DOHH2 (cell line): ENCODE measurements at regions not wholly inside any gene's neighbourhood (a gene's known extent, or its start where the extent isn't known, plus 50 kb on each side); places are given as distances from the start of the nearest gene placed in this dataset.

ENCODE experiments used
- H3F3A ChIP-seq: fragments of 200-600 bp; sonication (generic), shearing (Covaris generic); 2 replicates; pipeline ENCODE4 v1.6.0; 2016; ENCODE audit warnings: antibody characterized with exemption, mild to moderate bottlenecking; ENCODE audit not compliant: control insufficient read depth, insufficient read depth
- H3K27ac ChIP-seq: fragments of 200-600 bp; sonication (generic); 2 replicates; pipeline ENCODE4 v1.5.1; 2014; ENCODE audit warnings: low read depth, mild to moderate bottlenecking, low read length, moderate library complexity
- H3K27me3 ChIP-seq: fragments of 200-600 bp; sonication (generic); 2 replicates; pipeline ENCODE4 v1.6.1; 2014; ENCODE audit warnings: mild to moderate bottlenecking, low read length, mixed read lengths; ENCODE audit not compliant: control insufficient read depth
- H3K36me3 ChIP-seq: fragments of 200-600 bp; sonication (generic); 2 replicates; pipeline ENCODE4 v1.6.1; 2014; ENCODE audit warnings: mild to moderate bottlenecking, low read length, moderate library complexity, mixed read lengths; ENCODE audit not compliant: control insufficient read depth
- H3K4me1 ChIP-seq: fragments of 200-600 bp; sonication (generic); 2 replicates; pipeline ENCODE4 v1.6.1; 2014; ENCODE audit warnings: mild to moderate bottlenecking, low read length, mixed read lengths; ENCODE audit not compliant: control insufficient read depth
- H3K4me2 ChIP-seq: fragments of 200-600 bp; sonication (generic); 2 replicates; pipeline ENCODE4 v1.6.0; 2014; ENCODE audit warnings: mild to moderate bottlenecking, low read length, moderate library complexity
- H3K4me3 ChIP-seq: fragments of 200-600 bp; sonication (generic); 2 replicates; pipeline ENCODE4 v1.5.1; 2014; ENCODE audit warnings: mild to moderate bottlenecking, low read length, mixed read lengths
- H3K79me2 ChIP-seq: fragments of 200-600 bp; sonication (generic); 2 replicates; pipeline ENCODE4 v1.6.1; 2014; ENCODE audit warnings: mild to moderate bottlenecking, low read length, mixed read lengths; ENCODE audit not compliant: control insufficient read depth
- H3K9me2 ChIP-seq: fragments of 200-600 bp; sonication (generic); replicated peaks from 2 replicates; pipeline ENCODE4 v1.6.1; 2014; ENCODE audit warnings: mild to moderate bottlenecking, low read length, mixed read lengths; ENCODE audit not compliant: control insufficient read depth
- H3K9me3 ChIP-seq: fragments of 200-600 bp; sonication (generic); 2 replicates; pipeline ENCODE4 v1.6.1; 2014; ENCODE audit warnings: antibody characterized with exemption, low read length, mixed read lengths; ENCODE audit not compliant: control insufficient read depth, insufficient read depth
- H4K20me1 ChIP-seq: fragments of 200-600 bp; sonication (generic); 2 replicates; pipeline ENCODE4 v1.6.0; 2014; ENCODE audit warnings: low read depth, mild to moderate bottlenecking, antibody characterized with exemption, low read length, moderate library complexity; ENCODE audit not compliant: control insufficient read depth, insufficient read depth
- EZH2phosphoT487 ChIP-seq: fragments of 200-600 bp; sonication (generic); IDR thresholded peaks from 2 replicates; pipeline ENCODE4 v1.6.1; 2017; ENCODE audit warnings: borderline replicate concordance, mild to moderate bottlenecking, antibody characterized with exemption, low read length, moderate library complexity, mixed read lengths
- TF ChIP-seq, protein P1 (sequence below): fragments of 200-600 bp; sonication (generic); IDR thresholded peaks from one replicate; pipeline ENCODE4 v1.5.1; 2014; ENCODE audit warnings: antibody characterized with exemption, mild to moderate bottlenecking, low read depth, low read length; ENCODE audit not compliant: poor library complexity, severe bottlenecking

DNA sequence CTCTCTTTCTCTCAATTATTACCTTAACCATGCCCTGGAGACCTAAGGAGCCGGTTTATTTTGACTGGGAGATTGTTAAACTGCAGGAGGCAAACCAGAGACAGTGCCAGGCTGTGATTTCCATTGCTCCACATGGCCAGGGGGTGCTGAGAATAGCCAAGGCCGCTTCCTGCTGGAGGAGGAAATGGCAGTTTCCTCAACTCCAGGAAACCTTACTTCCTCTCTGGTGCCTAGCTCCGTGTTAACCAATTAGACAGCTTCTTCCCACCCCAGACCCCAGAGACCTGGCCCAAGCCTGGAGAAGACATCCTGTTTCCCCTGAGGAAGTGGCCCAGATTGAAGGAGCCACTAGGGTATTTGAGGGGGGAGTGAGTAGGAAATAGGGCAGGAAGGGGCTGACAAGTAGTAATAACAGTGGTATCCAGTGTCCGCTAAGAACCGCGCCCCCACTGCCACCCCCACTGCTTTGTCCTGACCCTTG, 161.2 kb downstream of the PLPP3 start:
- H3K9me3 ChIP-seq = no peaks in the 10 kb centered on the region
- TF ChIP-seq EZH2phosphoT487 = no peak
- TF ChIP-seq, protein P1, sequence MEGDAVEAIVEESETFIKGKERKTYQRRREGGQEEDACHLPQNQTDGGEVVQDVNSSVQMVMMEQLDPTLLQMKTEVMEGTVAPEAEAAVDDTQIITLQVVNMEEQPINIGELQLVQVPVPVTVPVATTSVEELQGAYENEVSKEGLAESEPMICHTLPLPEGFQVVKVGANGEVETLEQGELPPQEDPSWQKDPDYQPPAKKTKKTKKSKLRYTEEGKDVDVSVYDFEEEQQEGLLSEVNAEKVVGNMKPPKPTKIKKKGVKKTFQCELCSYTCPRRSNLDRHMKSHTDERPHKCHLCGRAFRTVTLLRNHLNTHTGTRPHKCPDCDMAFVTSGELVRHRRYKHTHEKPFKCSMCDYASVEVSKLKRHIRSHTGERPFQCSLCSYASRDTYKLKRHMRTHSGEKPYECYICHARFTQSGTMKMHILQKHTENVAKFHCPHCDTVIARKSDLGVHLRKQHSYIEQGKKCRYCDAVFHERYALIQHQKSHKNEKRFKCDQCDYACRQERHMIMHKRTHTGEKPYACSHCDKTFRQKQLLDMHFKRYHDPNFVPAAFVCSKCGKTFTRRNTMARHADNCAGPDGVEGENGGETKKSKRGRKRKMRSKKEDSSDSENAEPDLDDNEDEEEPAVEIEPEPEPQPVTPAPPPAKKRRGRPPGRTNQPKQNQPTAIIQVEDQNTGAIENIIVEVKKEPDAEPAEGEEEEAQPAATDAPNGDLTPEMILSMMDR = no peak

DNA sequence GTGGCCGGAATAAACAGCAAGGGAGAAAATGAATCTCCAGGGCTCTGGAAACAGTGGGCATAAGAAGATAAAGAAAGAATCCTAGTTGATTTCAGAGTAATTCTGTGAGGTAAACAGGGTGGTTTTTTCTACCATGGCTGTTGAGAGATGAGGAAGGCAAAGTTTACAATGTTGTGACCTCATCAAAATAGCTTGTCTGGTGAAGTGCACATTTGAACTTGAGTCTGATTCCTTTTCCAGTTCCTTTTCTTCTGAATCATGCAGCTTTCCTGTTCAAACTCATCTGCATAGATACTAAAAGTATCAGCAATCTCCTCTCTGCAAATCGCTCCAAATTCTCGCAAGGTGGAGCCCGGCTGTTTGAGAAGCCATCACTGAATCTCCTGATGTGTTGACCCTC, 161.7 kb downstream of the PLPP3 start:
- H3K4me2 ChIP-seq = no peak overlapping the region

More for the DNA sequence above, 161.2 kb downstream of the PLPP3 start:
- Histone ChIP-seq H3K9me2 (no peaks in the 10 kb centered on the region), H3K4me3 (no peak overlapping the region), H3K4me2 (no peak overlapping the region), H3K79me2 (no peaks in the 10 kb centered on the region), H3K36me3 (no peaks in the 10 kb centered on the region), H4K20me1 (no peaks in the 10 kb centered on the region), H3K27me3 (peaks cover 5% of the 10 kb centered on the region; the same call in 1 of the 2 replicates), H3F3A (no peaks in the 10 kb centered on the region), H3K4me1 (no peaks in the 10 kb centered on the region), H3K27ac (no peak overlapping the region)

DNA sequence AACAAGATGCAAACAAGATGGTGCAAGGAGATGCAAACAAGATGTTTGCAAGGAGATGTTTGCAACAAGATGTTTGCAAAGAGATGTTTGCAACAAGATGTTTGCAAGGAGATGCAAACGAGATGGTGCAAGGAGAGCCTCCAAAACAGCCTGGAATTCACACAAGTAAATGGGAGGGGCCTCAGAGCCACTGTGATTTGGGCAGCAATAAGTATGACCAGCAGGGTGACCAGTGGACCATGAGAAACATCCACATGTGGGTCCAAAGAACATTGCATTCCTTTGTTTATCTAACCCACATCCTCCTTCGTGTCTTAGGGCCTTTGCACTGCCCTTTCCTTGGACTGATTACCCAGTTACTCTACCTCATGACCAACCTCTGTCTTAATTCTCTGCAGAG, 162.9 kb downstream of the PLPP3 start:
- no peaks in the 10 kb centered on the region for H3K79me2 ChIP-seq
- no peaks in the 10 kb centered on the region for H3K4me1 ChIP-seq
- H3K4me3 ChIP-seq = no peak overlapping the region
- no peaks in the 10 kb centered on the region for H4K20me1 ChIP-seq
- no peak overlapping the region for H3K4me2 ChIP-seq
- H3K36me3 ChIP-seq = no peaks in the 10 kb centered on the region
- no peaks in the 10 kb centered on the region for H3F3A ChIP-seq
- TF ChIP-seq, protein P1 = no peak
- TF ChIP-seq EZH2phosphoT487 = no peak
- H3K27me3 ChIP-seq = peaks cover 5% of the 10 kb centered on the region; the same call in 1 of the 2 replicates
- no peaks in the 10 kb centered on the region for H3K9me3 ChIP-seq
- no peak overlapping the region for H3K27ac ChIP-seq
- H3K9me2 ChIP-seq = no peaks in the 10 kb centered on the region

More for the DNA sequence above, 161.7 kb downstream of the PLPP3 start:
- no peaks in the 10 kb centered on the region for H3K36me3 ChIP-seq
- H3K9me2 ChIP-seq = no peaks in the 10 kb centered on the region
- no peak overlapping the region for H3K27ac ChIP-seq
- no peaks in the 10 kb centered on the region for H3K79me2 ChIP-seq
- H3K9me3 ChIP-seq = no peaks in the 10 kb centered on the region
- H3F3A ChIP-seq = no peaks in the 10 kb centered on the region
- no peaks in the 10 kb centered on the region for H4K20me1 ChIP-seq
- TF ChIP-seq, protein P1 = no peak
- no peak for TF ChIP-seq EZH2phosphoT487
- no peak overlapping the region for H3K4me3 ChIP-seq
- peaks cover 5% of the 10 kb centered on the region; the same call in 1 of the 2 replicates for H3K27me3 ChIP-seq
- no peaks in the 10 kb centered on the region for H3K4me1 ChIP-seq
